ENCODE measurements at regions not wholly inside any gene's neighbourhood (a gene's known extent, or its start where the extent isn't known, plus 50 kb on each side); places are given as distances from the start of the nearest gene placed in this dataset.

DNA sequence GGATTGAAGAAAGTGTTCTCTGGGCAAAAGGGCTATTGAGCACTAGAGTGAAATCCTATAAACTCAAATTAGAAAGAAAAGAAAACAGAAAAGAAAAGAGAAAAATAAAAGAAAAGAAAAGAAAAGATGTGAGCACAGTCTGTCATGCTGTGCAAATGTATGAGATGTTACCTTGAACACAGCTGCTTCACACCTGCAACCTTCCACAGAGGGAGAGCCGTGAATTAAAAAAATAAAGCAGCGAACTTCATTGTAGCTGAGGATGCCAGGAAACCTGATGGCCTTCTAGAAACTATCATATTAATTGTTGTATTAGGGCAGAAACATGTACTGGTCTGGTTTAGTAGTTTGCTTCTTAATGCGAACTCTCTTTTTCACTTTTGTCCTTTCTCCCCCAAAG, 88.0 kb upstream of the SATB1 start:
- no peak for TF ChIP-seq CTCF (IDR thresholded peaks at IDR 0.05)
- TF ChIP-seq EZH2 (IDR thresholded peaks at IDR 0.05), result no peak
- no peak for TF ChIP-seq EZH2phosphoT487 (IDR thresholded peaks at IDR 0.05)

Data from neural progenitor cell (in vitro differentiated cells).